Stimulated activated CD4-positive, alpha-beta T cell treated with anti-CD3 and anti-CD28 coated beads, Interleukin-2, amount 100 ng/mL, for 48 hours (primary cell): ENCODE measurements at regions not wholly inside any gene's neighbourhood (a gene's known extent, or its start where the extent isn't known, plus 50 kb on each side); places are given as distances from the start of the nearest gene placed in this dataset.
"Not testable (repeated sequence)": the region's sequence is repeated elsewhere in the genome, so short reads cannot be mapped to it uniquely, and the experiment has no call there.

Experiments
- DNase-seq, 2 donors: peaks; one replicate each; pipeline ENCODE4 v3.0.0-alpha.2; 2020

GRCh38 chr7:32221736-32222135, 151.5 kb upstream of the PDE1C start:
- DNase-seq: no peak

GRCh38 chr7:32221056-32221455, 150.8 kb upstream of the PDE1C start:
- DNase-seq: no peak

DNA sequence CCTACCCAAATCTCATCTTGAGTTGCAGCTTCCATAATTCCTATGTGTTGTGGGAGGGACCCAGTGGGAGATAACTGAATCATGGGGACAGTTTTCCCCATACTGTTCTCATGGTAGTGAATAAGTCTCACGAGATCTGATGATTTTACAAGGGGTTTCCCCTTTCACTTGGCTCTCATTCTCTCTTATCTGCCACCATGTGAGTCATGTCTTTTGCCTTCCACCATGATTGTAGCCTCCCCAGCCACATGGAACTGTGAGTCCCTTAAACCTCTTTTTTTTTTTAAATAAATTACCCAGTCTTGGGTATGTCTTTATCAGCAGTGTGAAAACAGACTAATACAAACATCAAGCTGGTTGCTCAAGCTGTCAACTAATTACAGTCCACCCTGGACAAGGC, 149.6 kb upstream of the PDE1C start:
- DNase-seq: not testable (repeated sequence)

- no peak for DNase-seq
Observed at GRCh38 chr7:32219416-32219815, 149.2 kb upstream of the PDE1C start.

DNA sequence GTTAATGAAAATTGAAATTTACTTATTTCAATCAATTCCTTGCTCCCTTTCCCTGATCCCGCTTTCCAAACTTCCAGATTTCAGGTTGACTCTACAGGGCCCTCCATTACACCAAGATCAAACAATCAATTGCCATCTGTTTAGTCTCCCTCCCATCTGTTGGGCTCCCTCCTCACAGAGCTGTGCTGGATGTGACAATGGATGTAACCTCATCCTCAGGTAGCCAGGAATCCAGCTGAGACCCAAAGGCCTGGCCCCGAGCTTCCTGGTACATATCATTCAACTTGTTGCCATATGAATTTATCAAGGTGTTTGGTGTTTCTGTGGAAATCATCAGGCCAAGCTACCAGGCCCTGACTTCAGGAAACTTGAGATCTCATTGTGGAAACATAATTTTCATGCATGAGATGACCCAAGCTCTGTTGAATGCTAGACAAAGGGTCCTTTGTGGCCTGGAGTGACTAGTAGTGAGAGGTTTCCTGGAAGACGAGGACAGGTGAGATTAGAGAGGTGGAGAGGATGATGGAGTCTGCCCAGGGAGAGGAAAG, 148.6 kb upstream of the PDE1C start:
- no peak for DNase-seq

DNA sequence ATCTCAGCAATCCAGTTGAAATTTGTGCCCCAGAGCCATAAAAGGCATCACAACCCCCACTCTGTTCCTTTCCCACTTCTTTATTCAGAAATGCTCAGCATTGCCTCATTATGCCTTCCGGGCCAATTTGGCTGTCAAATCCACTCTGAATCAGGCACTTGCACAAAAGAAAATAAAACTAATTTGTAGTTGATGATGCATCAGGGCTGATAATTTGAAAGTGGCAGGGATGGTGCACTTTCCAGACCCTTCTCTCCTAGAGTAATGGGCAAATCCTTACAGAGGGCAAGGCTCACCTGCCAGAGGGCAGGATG, 147.9 kb upstream of the PDE1C start:
- DNase-seq: no peak

GRCh38 chr7:32217341-32218153, 147.3 kb upstream of the PDE1C start:
- DNase-seq: no peak

GRCh38 chr7:32216759-32217158, 146.6 kb upstream of the PDE1C start:
- no peak for DNase-seq

- DNase-seq: no peak
Observed at GRCh38 chr7:32215697-32216096, 145.5 kb upstream of the PDE1C start.

GRCh38 chr7:32214913-32215312, 144.7 kb upstream of the PDE1C start:
- DNase-seq: no peak

GRCh38 chr7:32212321-32212720, 142.1 kb upstream of the PDE1C start:
- no peak for DNase-seq

- no peak for DNase-seq
Observed at GRCh38 chr7:32206987-32207386, 136.8 kb upstream of the PDE1C start.

DNA sequence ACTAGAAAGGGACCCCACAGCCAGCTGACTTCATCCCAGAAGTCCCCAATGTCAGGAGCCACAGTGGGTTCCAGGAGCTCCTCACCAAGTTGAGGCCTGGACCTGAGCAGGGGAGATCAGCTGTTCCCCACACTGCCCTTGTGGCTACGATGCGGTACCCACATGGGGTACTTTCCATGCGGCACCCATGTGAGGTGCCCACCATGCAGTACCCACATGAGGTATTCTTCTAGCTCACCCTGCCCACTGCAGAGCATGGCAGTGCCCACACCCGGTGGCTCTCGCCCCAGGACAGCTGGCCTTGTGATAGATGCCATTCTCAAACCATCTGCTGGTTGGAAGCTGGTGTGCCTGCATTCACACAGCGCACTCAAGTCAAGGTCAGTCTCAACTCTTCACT, 136.3 kb upstream of the PDE1C start:
- no peak for DNase-seq

- DNase-seq: not testable (repeated sequence)
Observed at GRCh38 chr7:32205298-32205824, 135.2 kb upstream of the PDE1C start.

GRCh38 chr7:32204361-32205018, 134.3 kb upstream of the PDE1C start:
- no peak for DNase-seq

- no peak for DNase-seq
Observed at GRCh38 chr7:32200646-32201045, 130.4 kb upstream of the PDE1C start.

DNA sequence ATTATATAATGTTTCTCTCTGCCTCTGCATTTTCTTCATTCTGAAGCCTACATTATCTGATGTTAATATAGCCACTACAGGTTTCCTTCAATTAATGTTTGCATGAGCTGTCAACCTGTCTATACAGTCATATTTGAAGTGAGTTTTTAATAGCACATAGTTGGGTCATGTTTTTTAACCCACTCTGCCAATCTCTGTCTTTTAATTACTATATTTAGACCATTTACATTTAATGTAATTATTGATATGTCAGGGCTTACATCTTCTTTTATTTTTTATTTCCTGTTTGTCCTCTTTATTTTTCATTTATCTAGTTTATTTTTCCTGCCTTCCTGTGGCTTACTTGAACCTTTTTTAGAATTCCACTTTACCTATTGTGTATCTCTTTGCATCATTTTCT, 124.3 kb upstream of the PDE1C start:
- no peak for DNase-seq

DNA sequence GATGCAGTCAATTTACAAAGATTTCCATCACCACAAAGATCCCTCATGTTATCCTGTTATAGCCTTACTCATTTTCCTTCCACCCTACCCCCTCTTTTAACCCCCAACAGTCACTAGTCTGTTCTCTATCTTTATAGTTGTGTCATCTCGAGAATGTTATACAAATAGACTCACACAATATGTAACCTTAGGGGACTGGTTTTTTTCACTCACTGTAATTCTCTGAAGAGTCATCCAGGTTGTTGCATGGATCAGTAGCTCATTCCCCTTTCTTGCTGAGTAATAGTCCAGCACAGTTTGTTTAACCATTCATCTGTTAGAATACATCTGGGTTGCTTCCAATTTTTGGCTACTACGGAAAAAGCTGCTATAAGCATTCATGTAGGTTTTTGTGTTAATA, 121.1 kb upstream of the PDE1C start:
- no peak for DNase-seq

DNA sequence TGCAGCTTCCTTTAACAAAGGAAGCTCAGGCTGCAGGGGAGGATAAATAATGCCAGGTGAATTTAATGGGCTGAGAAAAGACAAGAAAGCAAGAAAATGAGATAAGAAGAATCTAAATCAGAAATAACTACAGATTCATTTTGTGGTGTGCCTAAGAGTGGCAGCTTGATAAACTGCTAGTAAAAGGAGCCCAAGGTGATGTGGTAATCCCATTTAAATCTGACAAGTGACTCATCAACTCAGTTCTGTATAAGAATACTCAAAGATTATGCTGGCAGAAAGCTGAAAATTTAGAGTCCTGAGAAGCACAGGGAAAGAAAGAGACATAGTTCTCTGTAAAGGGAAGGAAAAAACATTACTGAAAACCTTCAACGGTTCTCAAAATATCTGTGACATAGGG, 109.4 kb upstream of the PDE1C start:
- no peak for DNase-seq

GRCh38 chr7:32178677-32179366, 108.6 kb upstream of the PDE1C start:
- DNase-seq: no peak

DNA sequence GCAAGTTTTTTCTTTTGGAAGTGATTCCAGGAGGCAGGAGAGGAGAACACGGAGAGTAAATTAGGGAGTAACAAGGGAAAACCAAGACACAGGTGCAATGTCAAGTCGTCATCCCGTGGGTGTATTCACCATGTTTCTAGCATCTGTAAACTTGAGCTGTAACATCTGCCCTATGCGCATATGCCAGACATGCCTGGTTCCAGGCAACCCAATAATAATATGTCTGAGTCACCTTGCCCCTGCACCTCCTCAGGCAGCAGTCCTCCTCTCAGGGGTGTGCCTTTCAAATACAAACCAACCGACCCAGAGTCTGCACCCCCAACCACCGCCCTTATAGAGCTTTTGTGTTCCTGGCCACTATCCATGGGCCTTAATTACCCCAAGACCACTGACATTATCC, 107.0 kb upstream of the PDE1C start:
- no peak for DNase-seq

DNA sequence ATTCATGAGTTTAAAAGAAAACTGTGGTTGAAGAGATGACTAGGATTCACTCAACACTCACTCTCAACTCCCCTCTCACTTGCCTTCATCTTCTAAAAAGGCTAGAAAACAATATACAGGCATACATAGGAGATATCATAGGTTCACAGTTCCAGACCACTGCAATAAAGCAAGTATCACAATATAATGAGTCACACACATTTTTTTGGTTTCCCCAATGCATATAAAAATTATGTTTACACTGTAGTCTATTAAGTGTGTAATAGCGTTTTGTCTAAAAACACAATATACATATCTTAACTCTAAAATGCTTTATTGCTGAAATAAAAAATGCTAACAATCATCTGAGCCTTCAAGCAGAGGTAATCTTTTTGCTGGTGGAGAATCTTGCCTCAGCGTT, 104.9 kb upstream of the PDE1C start:
- DNase-seq: no peak

GRCh38 chr7:32171248-32171647, 101.0 kb upstream of the PDE1C start:
- DNase-seq: no peak

DNA sequence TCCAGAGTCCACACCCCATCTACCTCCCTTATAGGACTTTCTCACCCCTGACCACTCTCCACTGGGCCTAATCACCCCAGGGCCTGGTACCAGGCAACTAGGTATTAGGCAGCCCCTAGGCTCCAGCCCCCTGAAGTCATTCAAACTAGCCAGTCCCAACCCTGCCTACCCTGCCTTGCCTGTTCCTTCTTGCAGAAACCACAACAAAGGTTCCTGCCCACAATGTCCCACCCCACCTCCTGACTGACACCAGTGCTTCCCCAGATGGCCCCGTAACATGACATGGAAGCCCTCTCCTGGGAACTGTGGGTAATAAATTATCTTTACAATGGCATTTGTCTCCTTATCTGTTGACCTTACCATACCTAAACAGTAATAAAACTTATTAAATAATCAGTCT, 100.6 kb upstream of the PDE1C start:
- no peak for DNase-seq
